Breast epithelium (tissue), 3 donors: ENCODE measurements at regions not wholly inside any gene's neighbourhood (a gene's known extent, or its start where the extent isn't known, plus 50 kb on each side); places are given as distances from the start of the nearest gene placed in this dataset.

Experiments
- POLR2A ChIP-seq: fragments of 450-650 bp; IDR thresholded peaks from one replicate; pipeline ENCODE4 v1.6.1; 2016; ENCODE audit warnings: antibody characterized with exemption, mild to moderate bottlenecking, moderate library complexity
- TF ChIP-seq, protein P1 (sequence below), 3 donors: fragments of 450-650 bp; IDR thresholded peaks; one replicate each; pipeline ENCODE4 v1.5.1; 2016 to 2017; ENCODE audit warnings: antibody characterized with exemption in 3 of 3, mild to moderate bottlenecking in 3 of 3, moderate library complexity in 3 of 3

DNA sequence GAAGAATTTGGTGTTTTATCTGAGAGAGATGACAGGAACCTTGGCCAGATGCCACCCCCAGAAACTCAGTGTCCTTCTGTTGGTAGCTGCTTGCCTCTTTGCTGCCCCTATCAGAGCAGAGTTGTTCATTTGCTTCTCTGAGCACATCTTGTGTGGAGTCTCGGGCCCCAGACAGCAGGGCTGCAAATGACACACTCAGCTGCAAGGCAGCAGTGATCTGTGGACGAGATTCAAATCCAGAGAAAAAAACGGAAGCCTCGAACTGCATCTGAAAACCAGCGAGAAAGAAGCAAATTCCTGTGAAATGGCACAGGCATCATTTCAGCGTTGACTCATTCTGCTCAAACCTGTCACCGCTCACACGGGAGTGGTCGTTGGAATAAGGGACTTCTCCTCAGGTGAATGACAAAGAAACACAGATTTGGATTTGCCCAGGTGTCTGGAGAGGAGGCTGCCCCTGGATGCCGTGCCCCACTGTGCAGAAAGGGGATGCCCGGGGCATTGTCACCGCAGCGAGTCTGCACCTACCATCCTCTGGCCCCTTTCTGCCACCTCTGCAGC lies 144.7 kb downstream of the PFKFB3 start:
- TF ChIP-seq, protein P1, sequence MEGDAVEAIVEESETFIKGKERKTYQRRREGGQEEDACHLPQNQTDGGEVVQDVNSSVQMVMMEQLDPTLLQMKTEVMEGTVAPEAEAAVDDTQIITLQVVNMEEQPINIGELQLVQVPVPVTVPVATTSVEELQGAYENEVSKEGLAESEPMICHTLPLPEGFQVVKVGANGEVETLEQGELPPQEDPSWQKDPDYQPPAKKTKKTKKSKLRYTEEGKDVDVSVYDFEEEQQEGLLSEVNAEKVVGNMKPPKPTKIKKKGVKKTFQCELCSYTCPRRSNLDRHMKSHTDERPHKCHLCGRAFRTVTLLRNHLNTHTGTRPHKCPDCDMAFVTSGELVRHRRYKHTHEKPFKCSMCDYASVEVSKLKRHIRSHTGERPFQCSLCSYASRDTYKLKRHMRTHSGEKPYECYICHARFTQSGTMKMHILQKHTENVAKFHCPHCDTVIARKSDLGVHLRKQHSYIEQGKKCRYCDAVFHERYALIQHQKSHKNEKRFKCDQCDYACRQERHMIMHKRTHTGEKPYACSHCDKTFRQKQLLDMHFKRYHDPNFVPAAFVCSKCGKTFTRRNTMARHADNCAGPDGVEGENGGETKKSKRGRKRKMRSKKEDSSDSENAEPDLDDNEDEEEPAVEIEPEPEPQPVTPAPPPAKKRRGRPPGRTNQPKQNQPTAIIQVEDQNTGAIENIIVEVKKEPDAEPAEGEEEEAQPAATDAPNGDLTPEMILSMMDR (IDR thresholded peaks at IDR 0.05) = no peak
- TF ChIP-seq POLR2A = no peak
